Duodenal mucosa (tissue), 2 donors: ENCODE measurements at regions not wholly inside any gene's neighbourhood (a gene's known extent, or its start where the extent isn't known, plus 50 kb on each side); places are given as distances from the start of the nearest gene placed in this dataset.

Experiments
- H3K27ac ChIP-seq: one replicate; pipeline ENCODE4 v1.7.0; 2013; ENCODE audit warnings: low read depth, low read length
- H3K27me3 ChIP-seq, 2 donors: one replicate each; pipeline ENCODE4 v1.7.0; 2013; ENCODE audit warnings: low read length in 2 of 2, control low read depth in 1 of 2; ENCODE audit not compliant: insufficient read depth in 2 of 2, control insufficient read depth in 1 of 2
- H3K36me3 ChIP-seq, 2 donors: one replicate each; pipeline ENCODE4 v1.7.0; 2013; ENCODE audit warnings: low read length in 2 of 2, control low read depth in 1 of 2; ENCODE audit not compliant: insufficient read depth in 2 of 2, control insufficient read depth in 1 of 2
- H3K4me1 ChIP-seq, 2 donors: one replicate each; pipeline ENCODE4 v1.7.0; 2013; ENCODE audit warnings: low read length in 2 of 2, control low read depth in 1 of 2; ENCODE audit not compliant: insufficient read depth in 2 of 2, control insufficient read depth in 1 of 2
- H3K4me3 ChIP-seq, 2 donors: one replicate each; pipeline ENCODE4 v1.7.0; 2013; ENCODE audit warnings: low read length in 2 of 2, low read depth in 1 of 2
- H3K9ac ChIP-seq, 2 donors: one replicate each; pipeline ENCODE4 v1.7.0; 2013; ENCODE audit warnings: low read length in 2 of 2, low read depth in 1 of 2
- H3K9me3 ChIP-seq, 2 donors: one replicate each; pipeline ENCODE4 v1.7.0; 2013; ENCODE audit warnings: low read length in 2 of 2, control low read depth in 1 of 2; ENCODE audit not compliant: control insufficient read depth in 1 of 2

DNA sequence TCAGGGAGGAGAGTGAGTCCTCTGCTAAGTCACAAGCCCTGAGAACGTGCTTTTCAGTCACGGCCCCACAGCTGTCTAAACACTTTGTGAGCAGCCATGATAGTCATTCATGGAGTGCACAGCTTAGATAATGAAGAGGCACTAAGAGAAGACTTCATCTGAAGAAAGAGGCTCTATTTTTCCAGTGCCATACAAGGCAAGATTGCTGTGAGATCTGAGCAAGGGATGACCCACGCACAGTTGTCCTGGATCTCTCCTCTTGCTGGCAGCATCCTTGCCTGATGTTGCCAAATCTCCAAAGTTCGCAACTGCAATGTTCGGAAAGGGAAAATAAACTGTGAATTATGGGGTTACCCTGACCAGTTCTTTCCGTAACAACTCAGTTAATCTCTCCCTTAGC is 418.7 kb downstream of the MEIS1 start:
- H3K36me3 ChIP-seq, result no peaks in the 10 kb centered on the region
- no peaks in the 10 kb centered on the region for H3K27me3 ChIP-seq
- H3K9ac ChIP-seq, result no peak overlapping the region
- H3K27ac ChIP-seq, result no peak overlapping the region
- H3K4me3 ChIP-seq, result no peak overlapping the region
- no peaks in the 10 kb centered on the region for H3K4me1 ChIP-seq
- H3K9me3 ChIP-seq, result no peaks in the 10 kb centered on the region

DNA sequence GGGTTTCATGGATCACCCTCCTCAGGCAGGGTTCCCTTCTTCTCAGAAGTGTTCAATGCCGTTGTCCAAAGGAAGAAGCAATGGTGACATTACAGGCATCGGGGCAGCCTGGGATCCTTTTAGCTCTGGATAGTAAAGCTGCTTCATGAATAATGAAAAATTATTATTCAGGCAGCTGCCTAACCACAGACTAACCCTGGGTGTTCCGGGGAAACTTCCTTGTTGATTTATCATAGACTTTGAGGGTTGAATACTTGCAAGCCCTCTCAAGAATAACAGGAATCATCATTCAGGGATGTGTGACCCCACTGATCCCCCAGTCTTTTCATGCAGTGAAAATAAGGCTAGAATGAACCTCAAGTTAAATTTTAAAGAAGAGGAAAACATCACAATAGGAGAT is 419.4 kb downstream of the MEIS1 start:
- H3K4me1 ChIP-seq, result no peaks in the 10 kb centered on the region
- H3K27ac ChIP-seq, result no peak overlapping the region
- no peaks in the 10 kb centered on the region for H3K36me3 ChIP-seq
- no peak overlapping the region for H3K9ac ChIP-seq
- no peak overlapping the region for H3K4me3 ChIP-seq
- H3K27me3 ChIP-seq, result no peaks in the 10 kb centered on the region
- no peaks in the 10 kb centered on the region for H3K9me3 ChIP-seq

- Histone ChIP-seq H3K4me3 (no peak overlapping the region), H3K27me3 (peaks cover 0 to 4% of the 10 kb centered on the region in 2 donors), H3K9me3 (no peaks in the 10 kb centered on the region), H3K9ac (no peak overlapping the region), H3K4me1 (no peaks in the 10 kb centered on the region), H3K27ac (no peak overlapping the region), H3K36me3 (no peaks in the 10 kb centered on the region)
Measured at GRCh38 chr2:66862885-66863650, 428.1 kb downstream of the MEIS1 start.

- H3K4me1 ChIP-seq, result no peaks in the 10 kb centered on the region
- H3K27me3 ChIP-seq, result peaks cover 0 to 4% of the 10 kb centered on the region in 2 donors
- H3K4me3 ChIP-seq, result no peak overlapping the region
- H3K36me3 ChIP-seq, result no peaks in the 10 kb centered on the region
- H3K9me3 ChIP-seq, result no peaks in the 10 kb centered on the region
- no peak overlapping the region for H3K9ac ChIP-seq
- no peak overlapping the region for H3K27ac ChIP-seq
Measured at GRCh38 chr2:66865161-66865560, 430.2 kb downstream of the MEIS1 start.

DNA sequence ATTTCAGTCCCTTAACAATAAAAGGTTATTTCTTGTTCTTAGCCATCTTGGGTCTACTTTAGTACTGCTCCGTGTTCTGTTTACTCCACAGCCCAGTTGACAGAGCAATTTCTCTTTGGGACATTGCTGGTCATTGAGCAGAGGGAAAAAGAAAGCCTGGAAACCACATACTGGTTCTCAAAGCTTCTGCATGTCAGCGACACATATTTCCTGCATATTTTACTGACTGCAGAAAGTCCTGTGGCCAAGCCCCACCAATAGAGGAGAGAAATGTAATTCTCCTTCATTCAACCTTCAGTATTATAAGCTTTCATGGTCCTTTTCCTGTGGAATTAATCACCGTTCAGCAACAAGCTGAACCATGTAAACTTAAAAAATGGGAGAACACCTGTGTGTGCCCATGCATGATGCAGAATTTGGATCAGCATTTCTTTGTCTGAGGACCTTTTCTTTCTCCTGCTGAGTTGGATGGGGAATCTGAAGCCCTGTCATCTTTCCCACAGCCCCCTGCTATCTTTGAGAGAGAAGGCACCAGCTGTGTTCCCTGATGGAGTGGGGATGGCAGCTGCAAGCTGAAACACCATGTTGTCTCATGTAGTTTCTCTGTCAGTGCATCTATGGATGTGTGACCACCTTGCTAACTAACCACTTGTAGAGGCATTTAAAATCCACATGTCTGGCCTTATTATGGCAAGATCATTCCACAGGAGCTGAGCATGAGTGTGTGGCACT is 431.6 kb downstream of the MEIS1 start:
- H3K36me3 ChIP-seq, result no peaks in the 10 kb centered on the region
- H3K4me3 ChIP-seq, result no peak overlapping the region
- no peaks in the 10 kb centered on the region for H3K4me1 ChIP-seq
- H3K27me3 ChIP-seq, result peaks cover 0 to 4% of the 10 kb centered on the region in 2 donors
- H3K27ac ChIP-seq, result no peak overlapping the region
- H3K9ac ChIP-seq, result no peak overlapping the region
- no peaks in the 10 kb centered on the region for H3K9me3 ChIP-seq

DNA sequence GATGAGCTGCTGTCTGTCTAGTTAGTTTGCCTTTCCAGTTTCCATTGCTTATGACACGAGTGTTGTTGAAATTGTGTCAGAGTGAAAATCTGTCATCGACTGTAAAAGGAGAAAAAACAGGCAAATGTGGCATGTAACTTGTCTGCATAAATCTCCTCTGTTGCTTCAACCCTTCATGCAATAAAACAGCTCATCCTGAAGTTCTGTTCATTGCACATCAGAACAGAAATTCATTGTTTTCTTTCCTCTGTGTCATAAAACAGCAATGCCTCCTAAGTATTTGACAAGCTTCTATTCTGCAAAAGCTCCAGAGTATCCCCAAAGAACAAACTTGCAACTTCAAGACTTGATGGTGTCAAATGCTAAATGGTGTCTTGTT is 432.1 kb downstream of the MEIS1 start:
- no peaks in the 10 kb centered on the region for H3K4me1 ChIP-seq
- H3K27ac ChIP-seq, result no peak overlapping the region
- peaks cover 0 to 4% of the 10 kb centered on the region in 2 donors for H3K27me3 ChIP-seq
- H3K9me3 ChIP-seq, result no peaks in the 10 kb centered on the region
- no peak overlapping the region for H3K9ac ChIP-seq
- no peak overlapping the region for H3K4me3 ChIP-seq
- H3K36me3 ChIP-seq, result no peaks in the 10 kb centered on the region

- Histone ChIP-seq H3K27ac (no peak overlapping the region), H3K9ac (no peak overlapping the region), H3K9me3 (no peaks in the 10 kb centered on the region), H3K36me3 (no peaks in the 10 kb centered on the region), H3K4me3 (no peak overlapping the region), H3K27me3 (peaks cover 0 to 4% of the 10 kb centered on the region in 2 donors), H3K4me1 (no peaks in the 10 kb centered on the region)
Measured at GRCh38 chr2:66869076-66869475, 434.2 kb downstream of the MEIS1 start.

DNA sequence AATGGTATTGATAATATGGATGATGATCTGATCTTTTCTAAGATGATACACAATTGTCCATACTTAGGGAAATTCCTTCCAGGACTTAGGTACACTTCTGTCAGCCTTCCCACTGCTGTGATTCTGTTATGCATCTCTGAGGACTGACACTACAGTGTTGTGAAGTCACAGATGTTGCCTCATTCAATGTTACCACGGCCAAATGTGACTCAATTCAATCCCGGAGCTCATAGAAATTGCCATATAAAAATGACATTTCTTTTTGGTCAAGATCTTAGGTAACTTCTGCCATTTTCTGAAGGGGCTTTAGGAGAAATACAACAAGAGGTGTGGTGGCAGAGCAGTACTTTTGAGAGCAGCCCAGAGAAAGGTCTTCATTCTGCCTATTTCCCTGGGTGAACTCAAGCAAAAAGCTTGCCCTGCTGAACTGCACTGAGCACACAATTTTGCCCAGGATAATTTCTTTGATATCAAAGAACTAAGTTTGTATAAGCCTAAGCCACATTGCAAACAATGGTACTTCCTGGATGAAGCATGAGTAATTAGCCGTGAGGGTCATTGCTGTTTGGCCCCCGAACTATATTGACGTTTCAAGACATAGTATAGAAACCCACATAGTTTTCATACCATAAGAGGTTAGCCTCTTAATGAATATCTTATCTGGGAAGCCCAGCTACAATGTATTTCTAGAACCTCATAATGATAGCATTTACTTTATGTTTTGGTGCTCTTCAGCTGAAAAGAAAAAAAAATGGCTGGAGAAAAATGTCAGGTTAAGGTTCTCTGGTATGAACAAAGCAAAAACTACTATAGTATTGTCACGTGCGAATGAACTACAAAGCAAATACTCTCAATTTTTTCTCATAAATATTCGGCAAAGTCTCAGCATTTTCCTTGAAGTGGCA is 437.4 kb downstream of the MEIS1 start:
- Histone ChIP-seq H3K36me3 (no peaks in the 10 kb centered on the region), H3K9ac (no peak overlapping the region), H3K4me3 (no peak overlapping the region), H3K27me3 (no peaks in the 10 kb centered on the region), H3K27ac (no peak overlapping the region), H3K9me3 (no peaks in the 10 kb centered on the region), H3K4me1 (no peaks in the 10 kb centered on the region)

- H3K9me3 ChIP-seq, result no peaks in the 10 kb centered on the region
- no peak overlapping the region for H3K4me3 ChIP-seq
- H3K36me3 ChIP-seq, result no peaks in the 10 kb centered on the region
- H3K27me3 ChIP-seq, result no peaks in the 10 kb centered on the region
- no peak overlapping the region for H3K27ac ChIP-seq
- no peaks in the 10 kb centered on the region for H3K4me1 ChIP-seq
- H3K9ac ChIP-seq, result no peak overlapping the region
Measured at GRCh38 chr2:66872986-66873754, 438.2 kb downstream of the MEIS1 start.
